NB4 (cell line): ENCODE measurements at regions not wholly inside any gene's neighbourhood (a gene's known extent, or its start where the extent isn't known, plus 50 kb on each side); places are given as distances from the start of the nearest gene placed in this dataset.

Source experiments
- MYC ChIP-seq: IDR thresholded peaks from 2 replicates; pipeline ENCODE4 v1.6.1; 2011; ENCODE audit warnings: low read depth, low read length
- POLR2A ChIP-seq: IDR thresholded peaks from 2 replicates; pipeline ENCODE4 v1.6.1; 2011; ENCODE audit warnings: mild to moderate bottlenecking; ENCODE audit not compliant: insufficient read length; ENCODE audit errors: extremely low read depth
- TF ChIP-seq, protein P1 (sequence below): IDR thresholded peaks from one replicate; pipeline ENCODE4 v1.5.1; 2012; ENCODE audit warnings: low read depth, low read length
- TF ChIP-seq, protein P2 (sequence below): IDR thresholded peaks from 2 replicates; pipeline ENCODE4 v1.6.1; 2011; ENCODE audit warnings: low read depth, low read length

DNA sequence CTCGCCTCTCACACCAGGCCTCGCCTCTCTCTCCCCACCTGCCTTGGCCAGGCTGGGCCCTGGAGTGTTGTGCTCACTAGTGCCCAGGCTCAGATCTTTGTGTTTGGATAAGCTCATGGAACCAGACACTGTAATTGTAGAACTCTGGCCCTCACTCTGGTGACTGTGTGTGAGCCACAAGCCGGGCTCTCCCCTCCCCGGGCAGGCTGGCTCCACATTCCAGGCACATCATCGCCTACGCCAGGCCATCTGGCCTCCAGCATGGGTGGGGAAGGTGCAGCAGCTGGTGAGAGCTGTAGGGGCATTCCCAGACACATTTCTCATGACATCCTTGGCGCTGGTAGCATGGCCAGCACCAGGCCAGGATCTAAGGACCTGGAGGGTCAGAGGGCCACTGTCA lies 202.3 kb downstream of the RAB11FIP4 start:
- TF ChIP-seq, protein P1, sequence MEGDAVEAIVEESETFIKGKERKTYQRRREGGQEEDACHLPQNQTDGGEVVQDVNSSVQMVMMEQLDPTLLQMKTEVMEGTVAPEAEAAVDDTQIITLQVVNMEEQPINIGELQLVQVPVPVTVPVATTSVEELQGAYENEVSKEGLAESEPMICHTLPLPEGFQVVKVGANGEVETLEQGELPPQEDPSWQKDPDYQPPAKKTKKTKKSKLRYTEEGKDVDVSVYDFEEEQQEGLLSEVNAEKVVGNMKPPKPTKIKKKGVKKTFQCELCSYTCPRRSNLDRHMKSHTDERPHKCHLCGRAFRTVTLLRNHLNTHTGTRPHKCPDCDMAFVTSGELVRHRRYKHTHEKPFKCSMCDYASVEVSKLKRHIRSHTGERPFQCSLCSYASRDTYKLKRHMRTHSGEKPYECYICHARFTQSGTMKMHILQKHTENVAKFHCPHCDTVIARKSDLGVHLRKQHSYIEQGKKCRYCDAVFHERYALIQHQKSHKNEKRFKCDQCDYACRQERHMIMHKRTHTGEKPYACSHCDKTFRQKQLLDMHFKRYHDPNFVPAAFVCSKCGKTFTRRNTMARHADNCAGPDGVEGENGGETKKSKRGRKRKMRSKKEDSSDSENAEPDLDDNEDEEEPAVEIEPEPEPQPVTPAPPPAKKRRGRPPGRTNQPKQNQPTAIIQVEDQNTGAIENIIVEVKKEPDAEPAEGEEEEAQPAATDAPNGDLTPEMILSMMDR, result no peak
- TF ChIP-seq, protein P2, sequence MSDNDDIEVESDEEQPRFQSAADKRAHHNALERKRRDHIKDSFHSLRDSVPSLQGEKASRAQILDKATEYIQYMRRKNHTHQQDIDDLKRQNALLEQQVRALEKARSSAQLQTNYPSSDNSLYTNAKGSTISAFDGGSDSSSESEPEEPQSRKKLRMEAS, result no peak
- TF ChIP-seq POLR2A, result no peak
- no peak for TF ChIP-seq MYC
